Ishikawa (cell line): ENCODE measurements at regions not wholly inside any gene's neighbourhood (a gene's known extent, or its start where the extent isn't known, plus 50 kb on each side); places are given as distances from the start of the nearest gene placed in this dataset.

Source experiments
- CEBPB ChIP-seq: IDR thresholded peaks from 2 replicates; pipeline ENCODE4 v1.6.1; 2012
- EP300 ChIP-seq: IDR thresholded peaks from 2 replicates; pipeline ENCODE4 v1.6.1; 2012; ENCODE audit warnings: borderline replicate concordance
- FOXM1 ChIP-seq: IDR thresholded peaks from 2 replicates; pipeline ENCODE4 v1.6.1; 2012; ENCODE audit warnings: low read depth, borderline replicate concordance
- MAX ChIP-seq: IDR thresholded peaks from 2 replicates; pipeline ENCODE4 v1.6.1; 2012
- RAD21 ChIP-seq: IDR thresholded peaks from 2 replicates; pipeline ENCODE4 v1.6.1; 2012; ENCODE audit warnings: low read depth
- TCF12 ChIP-seq: IDR thresholded peaks from 2 replicates; pipeline ENCODE4 v1.6.1; 2012; ENCODE audit warnings: low read depth
- YY1 ChIP-seq: IDR thresholded peaks from 2 replicates; pipeline ENCODE4 v1.6.1; 2012; ENCODE audit warnings: low read depth
- TF ChIP-seq, protein P1 (sequence below): IDR thresholded peaks from 2 replicates; pipeline ENCODE4 v1.6.1; 2012

GRCh38 chr14:37945959-37946358 lies 261.7 kb upstream of the SSTR1 start:
- TF ChIP-seq RAD21 (no peak), YY1 (no peak), EP300 (no peak), TCF12 (no peak), CEBPB (no peak), FOXM1 (no peak), MAX (no peak)
- TF ChIP-seq, protein P1, sequence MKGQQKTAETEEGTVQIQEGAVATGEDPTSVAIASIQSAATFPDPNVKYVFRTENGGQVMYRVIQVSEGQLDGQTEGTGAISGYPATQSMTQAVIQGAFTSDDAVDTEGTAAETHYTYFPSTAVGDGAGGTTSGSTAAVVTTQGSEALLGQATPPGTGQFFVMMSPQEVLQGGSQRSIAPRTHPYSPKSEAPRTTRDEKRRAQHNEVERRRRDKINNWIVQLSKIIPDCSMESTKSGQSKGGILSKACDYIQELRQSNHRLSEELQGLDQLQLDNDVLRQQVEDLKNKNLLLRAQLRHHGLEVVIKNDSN, result no peak
